Ramos (cell line): ENCODE measurements at regions not wholly inside any gene's neighbourhood (a gene's known extent, or its start where the extent isn't known, plus 50 kb on each side); places are given as distances from the start of the nearest gene placed in this dataset.
"Not testable (repeated sequence)": the region's sequence is repeated elsewhere in the genome, so short reads cannot be mapped to it uniquely, and the experiment has no call there.

Experiments used
- in situ Hi-C: fragments of 300-500 bp; cut with MboI; formaldehyde crosslinking; loops from one replicate; pipeline ENCODE4 v1.14.3; 2022; ENCODE audit warnings: low sequenced_read_pairs; ENCODE audit not compliant: unreplicated experiment

GRCh38 chrX:120727452-120727851, 97.6 kb upstream of the C1GALT1C1 start:
- in situ Hi-C loops = loop anchor here (25.0 kb wide), 1 partner anchor 635 kb away; no protein-coding TSS in a partner anchor

DNA sequence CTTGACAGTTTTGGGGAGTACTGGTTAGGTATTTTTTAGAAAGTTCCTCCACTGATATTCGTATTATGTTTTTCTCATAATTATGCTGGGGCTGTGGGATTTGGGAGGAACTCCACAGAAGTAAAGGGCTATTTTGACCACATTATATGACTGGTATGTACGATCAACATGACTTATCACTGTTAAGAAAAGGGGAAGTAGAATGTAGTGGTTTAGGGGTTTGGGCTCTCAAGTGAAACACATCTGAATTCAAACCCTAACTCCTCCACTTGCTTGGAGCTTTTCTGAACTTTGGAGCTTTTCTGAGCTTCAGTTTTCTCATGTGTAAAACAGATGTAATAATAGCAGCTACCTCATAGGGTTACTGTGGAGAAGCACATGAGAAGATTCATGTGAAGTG, 96.4 kb upstream of the C1GALT1C1 start:
- in situ Hi-C loops = loop anchor here (25.0 kb wide), 1 partner anchor 636 kb away; no protein-coding TSS in a partner anchor

DNA sequence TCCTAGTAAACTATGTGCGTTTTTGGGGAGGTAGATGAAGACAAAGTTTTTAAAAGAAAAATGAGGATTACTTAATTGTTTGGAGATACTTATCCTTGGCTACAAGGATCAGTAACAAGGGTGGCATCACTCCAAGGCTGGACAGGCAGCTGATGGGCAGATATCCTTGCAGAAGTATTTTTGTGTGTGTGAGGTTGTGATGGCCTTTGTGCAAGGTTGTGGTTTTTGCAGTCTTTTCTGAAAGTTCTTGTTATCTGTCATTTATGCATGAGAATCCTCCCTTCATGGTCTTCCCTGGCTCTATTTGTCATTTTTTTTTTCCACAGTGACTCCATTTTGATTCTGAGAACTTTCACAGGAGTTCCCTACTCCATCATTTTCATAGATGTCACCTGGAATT, 96.0 kb upstream of the C1GALT1C1 start:
- in situ Hi-C loops = loop anchor here (25.0 kb wide), 1 partner anchor 636 kb away; no protein-coding TSS in a partner anchor

- in situ Hi-C loops = no loop called here
Observed at GRCh38 chrX:120719622-120720021, 89.8 kb upstream of the C1GALT1C1 start.

DNA sequence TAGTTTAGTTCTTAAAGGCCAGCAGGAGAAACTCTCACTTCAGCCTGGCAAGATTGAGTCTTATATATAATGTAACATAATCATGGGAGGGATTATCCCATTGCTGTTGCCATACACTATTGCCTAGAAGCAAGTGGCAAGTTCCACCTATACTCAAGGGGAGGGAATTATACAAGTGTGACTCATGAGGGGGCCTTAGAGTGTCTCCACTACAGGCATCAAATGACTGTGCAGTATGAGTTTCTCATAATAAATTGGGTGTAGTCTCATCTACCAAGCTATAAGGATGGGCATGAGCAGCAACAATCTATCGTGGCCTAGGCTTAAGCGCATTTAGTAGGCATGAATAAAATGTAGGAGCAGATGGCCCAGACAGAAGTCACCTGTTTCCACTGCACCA, 89.1 kb upstream of the C1GALT1C1 start:
- in situ Hi-C loops = no loop called here

DNA sequence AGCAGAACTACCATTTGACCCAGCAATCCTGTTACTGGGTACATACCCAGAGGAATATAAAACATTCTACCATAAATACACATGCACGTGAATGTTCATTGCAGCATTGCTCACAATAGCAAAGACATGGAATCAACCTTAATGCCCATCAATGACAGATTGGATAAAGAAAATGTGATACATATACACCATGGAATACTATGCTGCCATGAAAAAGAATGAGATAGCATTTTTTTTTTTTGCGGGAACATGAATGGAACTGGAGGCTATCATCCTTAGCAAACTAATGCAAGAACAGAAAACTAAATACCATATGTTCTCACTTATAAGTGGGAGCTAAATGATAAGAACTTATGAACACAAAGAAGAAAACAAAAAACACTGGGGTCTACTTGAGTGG, 72.5 kb upstream of the C1GALT1C1 start:
- in situ Hi-C loops = not testable (repeated sequence)

GRCh38 chrX:120697053-120697452, 67.2 kb upstream of the C1GALT1C1 start:
- in situ Hi-C loops = no loop called here

- in situ Hi-C loops = no loop called here
Observed at GRCh38 chrX:120692319-120692718, 62.5 kb upstream of the C1GALT1C1 start.

DNA sequence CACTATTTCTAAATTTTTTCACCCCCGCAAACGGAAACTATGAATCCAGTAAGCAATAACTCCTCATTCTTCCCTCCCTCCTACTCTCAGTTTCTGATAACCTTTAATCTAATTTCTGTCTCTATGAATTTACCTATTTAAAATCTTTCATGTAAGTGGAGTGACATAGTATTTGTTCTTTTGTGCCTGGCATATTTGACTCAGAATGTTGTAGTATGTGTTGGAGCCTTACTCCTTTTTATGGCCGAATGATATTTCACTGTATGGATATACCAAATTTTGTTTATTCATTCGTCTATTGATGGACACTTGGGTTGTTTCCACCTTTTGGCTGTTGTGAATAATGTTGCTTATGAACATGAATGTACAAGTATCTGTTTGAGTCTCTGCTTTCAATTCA, 61.1 kb upstream of the C1GALT1C1 start:
- in situ Hi-C loops = no loop called here

DNA sequence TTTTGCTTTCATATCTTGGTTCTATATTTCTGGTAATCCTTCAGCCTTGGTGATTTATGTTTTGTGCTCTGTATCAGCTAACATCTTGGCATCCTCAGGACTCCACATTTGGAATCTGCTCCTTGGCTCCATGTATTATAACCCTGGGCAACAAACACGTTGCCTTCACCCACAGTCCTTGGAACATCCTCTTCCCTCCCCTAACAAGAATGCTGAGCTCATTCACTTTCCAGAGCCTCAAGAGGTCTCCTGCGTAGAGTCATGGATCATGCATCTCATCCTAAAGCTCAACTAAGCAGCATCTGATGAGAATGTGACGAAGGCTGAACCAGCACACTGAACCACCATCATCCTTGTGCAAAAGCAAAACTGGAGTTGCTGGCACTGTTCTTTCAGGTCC, 60.5 kb upstream of the C1GALT1C1 start:
- in situ Hi-C loops = no loop called here

DNA sequence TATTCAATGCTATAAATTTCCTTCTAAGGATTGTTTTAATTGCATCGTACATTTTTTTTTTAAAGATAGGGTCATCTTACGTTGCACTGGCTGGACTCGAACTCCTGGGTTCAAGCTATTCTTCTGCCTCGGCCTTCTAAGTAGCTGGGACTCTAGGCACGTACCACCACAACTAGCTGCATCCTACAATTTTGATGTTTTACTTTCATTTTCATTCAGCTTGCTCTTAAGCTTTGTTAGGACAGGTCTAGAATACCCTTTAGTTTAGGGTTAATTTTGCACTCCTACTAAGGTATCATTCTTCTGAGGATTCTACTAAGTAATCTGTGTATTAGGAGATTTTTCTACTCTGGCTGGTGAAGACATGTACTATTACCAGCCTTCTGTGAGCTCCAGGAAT, 50.2 kb upstream of the C1GALT1C1 start:
- in situ Hi-C loops = no loop called here
